ENCODE measurements at regions not wholly inside any gene's neighbourhood (a gene's known extent, or its start where the extent isn't known, plus 50 kb on each side); places are given as distances from the start of the nearest gene placed in this dataset.

DNA sequence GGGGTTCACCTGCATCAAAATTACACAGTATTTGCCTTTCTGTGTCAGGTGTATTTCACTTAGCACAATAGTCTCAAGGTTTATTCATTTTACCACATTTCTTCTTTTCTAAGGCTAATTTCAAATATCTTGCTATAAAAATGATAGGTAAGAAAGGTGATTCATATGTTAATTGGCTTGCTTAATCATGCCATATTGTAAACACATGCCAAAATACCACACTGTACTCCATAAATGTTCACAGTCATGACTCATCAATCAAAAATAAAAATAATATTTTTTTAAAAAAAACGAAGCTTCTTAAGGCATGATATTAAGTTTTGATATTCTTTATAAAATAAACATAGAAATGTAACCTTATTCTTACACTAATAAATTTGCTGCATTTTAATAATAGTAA, 947.1 kb downstream of the GRM8 start:
- H3K36me3 ChIP-seq (ENCODE audit: insufficient read depth in 1 of 2, low read depth in 1 of 2): no peaks in the 10 kb centered on the region
- intact Hi-C loops (cut with DNase I): no loop called here
- H3K4me1 ChIP-seq: no peaks in the 10 kb centered on the region
- DNase-seq (no peak), ATAC-seq (no peak)
- no peak overlapping the region for H3K4me3 ChIP-seq
- TF ChIP-seq, protein P1, sequence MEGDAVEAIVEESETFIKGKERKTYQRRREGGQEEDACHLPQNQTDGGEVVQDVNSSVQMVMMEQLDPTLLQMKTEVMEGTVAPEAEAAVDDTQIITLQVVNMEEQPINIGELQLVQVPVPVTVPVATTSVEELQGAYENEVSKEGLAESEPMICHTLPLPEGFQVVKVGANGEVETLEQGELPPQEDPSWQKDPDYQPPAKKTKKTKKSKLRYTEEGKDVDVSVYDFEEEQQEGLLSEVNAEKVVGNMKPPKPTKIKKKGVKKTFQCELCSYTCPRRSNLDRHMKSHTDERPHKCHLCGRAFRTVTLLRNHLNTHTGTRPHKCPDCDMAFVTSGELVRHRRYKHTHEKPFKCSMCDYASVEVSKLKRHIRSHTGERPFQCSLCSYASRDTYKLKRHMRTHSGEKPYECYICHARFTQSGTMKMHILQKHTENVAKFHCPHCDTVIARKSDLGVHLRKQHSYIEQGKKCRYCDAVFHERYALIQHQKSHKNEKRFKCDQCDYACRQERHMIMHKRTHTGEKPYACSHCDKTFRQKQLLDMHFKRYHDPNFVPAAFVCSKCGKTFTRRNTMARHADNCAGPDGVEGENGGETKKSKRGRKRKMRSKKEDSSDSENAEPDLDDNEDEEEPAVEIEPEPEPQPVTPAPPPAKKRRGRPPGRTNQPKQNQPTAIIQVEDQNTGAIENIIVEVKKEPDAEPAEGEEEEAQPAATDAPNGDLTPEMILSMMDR (IDR thresholded peaks at IDR 0.05): no peak
- no peaks in the 10 kb centered on the region for H3K9me3 ChIP-seq
- no peak overlapping the region for H3K27ac ChIP-seq
- no peaks in the 10 kb centered on the region for H3K27me3 ChIP-seq (ENCODE audit: insufficient read depth in 3 of 3, low read length in 2 of 3)
- 79 to 81% (median 79%) methylated on average over 1 of the region's 1 CpG for WGBS, 3 donors

DNA sequence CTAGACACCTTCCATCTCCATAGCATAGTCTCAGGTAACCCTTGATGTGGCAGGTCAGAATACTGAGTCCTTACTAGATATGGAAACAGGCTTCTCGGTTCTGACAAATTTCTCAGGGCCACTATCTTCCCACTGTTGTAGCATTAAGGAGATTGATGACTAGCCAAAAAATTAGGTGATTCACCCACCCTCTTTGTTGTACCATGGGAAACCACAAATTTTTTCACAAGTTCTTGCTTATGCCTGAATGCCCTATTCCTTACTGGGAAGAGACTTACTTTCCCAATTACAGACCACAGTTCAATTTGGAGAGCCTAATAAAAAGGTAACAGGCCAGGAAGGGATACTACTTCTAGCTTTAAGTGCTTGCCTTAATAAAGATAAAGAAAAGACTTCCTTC, 948.8 kb downstream of the GRM8 start:
- WGBS, 3 donors: 88 to 96% (median 91%) methylated on average over 1 of the region's 1 CpG
- ATAC-seq (no peak), DNase-seq (no peak)
- no peak overlapping the region for H3K27ac ChIP-seq
- H3K9me3 ChIP-seq: no peaks in the 10 kb centered on the region
- intact Hi-C loops (cut with DNase I): no loop called here
- H3K4me3 ChIP-seq: no peak overlapping the region
- no peaks in the 10 kb centered on the region for H3K36me3 ChIP-seq (ENCODE audit: insufficient read depth in 1 of 2, low read depth in 1 of 2)
- TF ChIP-seq, protein P1 (IDR thresholded peaks at IDR 0.05): no peak
- H3K4me1 ChIP-seq: no peaks in the 10 kb centered on the region
- H3K27me3 ChIP-seq (ENCODE audit: insufficient read depth in 3 of 3, low read length in 2 of 3): no peaks in the 10 kb centered on the region

DNA sequence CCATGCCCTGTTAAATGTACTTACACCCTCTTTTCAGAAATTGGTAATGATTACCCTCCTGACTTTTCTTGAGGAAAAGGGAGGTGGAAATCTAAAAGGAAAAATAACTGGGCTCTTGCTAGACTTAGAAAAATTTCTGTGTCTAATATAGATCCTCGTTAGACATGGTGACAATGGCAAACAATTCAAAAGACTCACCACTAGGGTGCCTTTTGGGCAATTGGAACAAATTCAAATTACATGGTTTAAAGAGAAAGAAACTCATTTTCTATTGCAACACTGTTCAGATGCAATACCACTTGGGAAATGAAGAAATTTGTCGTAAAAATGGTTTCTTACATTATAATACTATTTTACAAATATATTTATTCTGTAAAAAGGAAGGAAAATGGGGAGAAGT, 950.1 kb downstream of the GRM8 start:
- no peaks in the 10 kb centered on the region for H3K36me3 ChIP-seq (ENCODE audit: insufficient read depth in 1 of 2, low read depth in 1 of 2)
- H3K4me3 ChIP-seq: no peak overlapping the region
- no peak for DNase-seq
- H3K27me3 ChIP-seq (ENCODE audit: insufficient read depth in 3 of 3, low read length in 2 of 3): no peaks in the 10 kb centered on the region
- intact Hi-C loops (cut with DNase I): no loop called here
- H3K27ac ChIP-seq: no peak overlapping the region
- 60 to 68% (median 61%) methylated on average over 2 of the region's 2 CpGs for WGBS, 3 donors
- ATAC-seq: no peak
- no peaks in the 10 kb centered on the region for H3K4me1 ChIP-seq
- TF ChIP-seq, protein P1 (IDR thresholded peaks at IDR 0.05): no peak
- H3K9me3 ChIP-seq: no peaks in the 10 kb centered on the region

DNA sequence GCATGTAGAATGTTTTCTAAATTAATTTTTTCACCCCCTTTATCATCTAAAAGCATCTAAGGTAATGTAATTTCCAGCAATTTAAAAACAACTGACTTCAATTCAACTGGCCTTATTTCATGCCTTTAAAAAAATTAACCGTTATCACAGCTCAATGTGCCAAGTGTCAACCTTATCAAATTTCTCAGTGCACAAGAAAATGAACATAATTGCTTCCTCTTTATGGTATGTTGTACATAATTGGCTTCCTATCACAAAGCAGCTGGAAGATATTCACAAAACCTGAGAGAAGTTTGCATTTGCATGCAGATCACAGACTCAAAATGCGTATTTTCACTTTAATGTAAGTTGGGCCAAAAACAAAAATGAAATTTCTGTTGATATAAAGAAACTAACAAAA, 966.4 kb downstream of the GRM8 start:
- intact Hi-C loops (cut with DNase I): no loop called here
- DNase-seq: no peak
- H3K4me1 ChIP-seq: no peaks in the 10 kb centered on the region
- no peaks in the 10 kb centered on the region for H3K9me3 ChIP-seq
- H3K36me3 ChIP-seq (ENCODE audit: insufficient read depth in 1 of 2, low read depth in 1 of 2): no peaks in the 10 kb centered on the region
- TF ChIP-seq, protein P1 (IDR thresholded peaks at IDR 0.05): no peak
- ATAC-seq: no peak
- H3K27ac ChIP-seq: no peak overlapping the region
- 74 to 81% (median 79%) methylated on average over 2 of the region's 2 CpGs for WGBS, 3 donors
- no peaks in the 10 kb centered on the region for H3K27me3 ChIP-seq (ENCODE audit: insufficient read depth in 3 of 3, low read length in 2 of 3)
- no peak overlapping the region for H3K4me3 ChIP-seq

DNA sequence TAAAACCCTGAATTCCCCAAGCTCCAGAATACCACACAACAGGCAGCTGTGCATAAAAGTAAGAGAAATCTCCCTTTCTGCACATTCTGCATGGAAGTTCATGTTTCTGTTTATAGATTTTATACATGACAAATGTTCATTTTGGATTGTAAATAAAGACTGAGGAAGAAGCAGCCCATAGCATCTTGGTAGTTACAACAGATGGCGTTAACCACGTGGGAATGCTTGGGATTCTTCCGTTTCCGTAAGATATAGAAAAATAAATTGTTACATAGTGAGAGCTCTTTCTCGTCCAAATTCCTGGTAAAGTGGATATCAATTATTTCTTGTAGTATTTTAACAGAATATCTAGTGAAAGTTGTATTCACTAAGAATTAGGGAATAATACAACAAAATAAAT, 1016.5 kb downstream of the GRM8 start:
- no peaks in the 10 kb centered on the region for H3K9me3 ChIP-seq
- DNase-seq: no peak
- H3K27ac ChIP-seq: no peak overlapping the region
- H3K27me3 ChIP-seq (ENCODE audit: insufficient read depth in 3 of 3, low read length in 2 of 3): no peaks in the 10 kb centered on the region
- H3K4me3 ChIP-seq: no peak overlapping the region
- WGBS, 3 donors: 70 to 72% (median 71%) methylated on average over 5 of the region's 5 CpGs
- H3K36me3 ChIP-seq (ENCODE audit: insufficient read depth in 1 of 2, low read depth in 1 of 2): no peaks in the 10 kb centered on the region
- ATAC-seq: no peak
- TF ChIP-seq, protein P1 (IDR thresholded peaks at IDR 0.05): no peak
- intact Hi-C loops (cut with DNase I): no loop called here
- H3K4me1 ChIP-seq: no peaks in the 10 kb centered on the region
